ENCODE measurements at regions not wholly inside any gene's neighbourhood (a gene's known extent, or its start where the extent isn't known, plus 50 kb on each side); places are given as distances from the start of the nearest gene placed in this dataset.

DNA sequence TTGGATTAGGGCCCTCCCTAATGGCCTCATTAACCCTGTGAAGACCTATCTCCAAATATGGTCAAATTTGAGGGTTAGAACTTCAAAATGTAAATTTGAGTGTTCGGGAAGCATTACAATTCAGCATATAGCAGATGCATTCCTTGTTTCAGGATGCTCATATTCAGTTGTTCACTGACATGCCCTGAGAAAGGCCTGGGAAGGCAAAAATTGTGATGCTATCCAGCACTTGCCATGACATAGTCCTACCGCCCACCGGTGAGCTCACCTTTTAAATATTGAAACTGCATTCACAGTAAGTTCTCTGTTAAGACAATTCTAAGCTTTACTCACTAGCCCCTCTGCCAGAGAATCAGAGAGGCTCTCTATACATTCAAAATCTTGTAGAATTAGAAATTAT, 300.3 kb upstream of the CCDC54 start:
- Histone ChIP-seq H3K9me3 (ENCODE audit: insufficient read depth, low read length, severe bottlenecking) (no peaks in the 10 kb centered on the region), H3K27ac (ENCODE audit: low read length) (no peak overlapping the region), H3K9ac (ENCODE audit: low read depth, low read length) (no peak overlapping the region), H3K4me1 (ENCODE audit: insufficient read depth, low read length) (no peaks in the 10 kb centered on the region), H3K36me3 (ENCODE audit: insufficient read depth, low read length) (no peaks in the 10 kb centered on the region), H3K4me2 (ENCODE audit: insufficient read depth, low read length) (no peak overlapping the region), H4K20me1 (ENCODE audit: insufficient read depth, low read length) (no peaks in the 10 kb centered on the region), H2AFZ (ENCODE audit: low read depth, low read length) (no peak overlapping the region), H3K27me3 (ENCODE audit: insufficient read depth, low read length, poor library complexity) (no peaks in the 10 kb centered on the region), H3K4me3 (ENCODE audit: low read depth in 1 of 2, low read length in 2 of 2) (no peak overlapping the region), H3K79me2 (ENCODE audit: insufficient read depth, low read length) (no peaks in the 10 kb centered on the region)
- TF ChIP-seq EZH2 (IDR thresholded peaks at IDR 0.05; ENCODE audit: borderline replicate concordance, low read depth, low read length, severe bottlenecking) = no peak
- TF ChIP-seq, protein P1, sequence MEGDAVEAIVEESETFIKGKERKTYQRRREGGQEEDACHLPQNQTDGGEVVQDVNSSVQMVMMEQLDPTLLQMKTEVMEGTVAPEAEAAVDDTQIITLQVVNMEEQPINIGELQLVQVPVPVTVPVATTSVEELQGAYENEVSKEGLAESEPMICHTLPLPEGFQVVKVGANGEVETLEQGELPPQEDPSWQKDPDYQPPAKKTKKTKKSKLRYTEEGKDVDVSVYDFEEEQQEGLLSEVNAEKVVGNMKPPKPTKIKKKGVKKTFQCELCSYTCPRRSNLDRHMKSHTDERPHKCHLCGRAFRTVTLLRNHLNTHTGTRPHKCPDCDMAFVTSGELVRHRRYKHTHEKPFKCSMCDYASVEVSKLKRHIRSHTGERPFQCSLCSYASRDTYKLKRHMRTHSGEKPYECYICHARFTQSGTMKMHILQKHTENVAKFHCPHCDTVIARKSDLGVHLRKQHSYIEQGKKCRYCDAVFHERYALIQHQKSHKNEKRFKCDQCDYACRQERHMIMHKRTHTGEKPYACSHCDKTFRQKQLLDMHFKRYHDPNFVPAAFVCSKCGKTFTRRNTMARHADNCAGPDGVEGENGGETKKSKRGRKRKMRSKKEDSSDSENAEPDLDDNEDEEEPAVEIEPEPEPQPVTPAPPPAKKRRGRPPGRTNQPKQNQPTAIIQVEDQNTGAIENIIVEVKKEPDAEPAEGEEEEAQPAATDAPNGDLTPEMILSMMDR (IDR thresholded peaks at IDR 0.05; ENCODE audit: borderline replicate concordance, extremely low read depth, low read length, poor library complexity, severe bottlenecking) = no peak
- DNase-seq = no peak
- ATAC-seq (ENCODE audit: insufficient read depth, low read depth) = no peak

DNA sequence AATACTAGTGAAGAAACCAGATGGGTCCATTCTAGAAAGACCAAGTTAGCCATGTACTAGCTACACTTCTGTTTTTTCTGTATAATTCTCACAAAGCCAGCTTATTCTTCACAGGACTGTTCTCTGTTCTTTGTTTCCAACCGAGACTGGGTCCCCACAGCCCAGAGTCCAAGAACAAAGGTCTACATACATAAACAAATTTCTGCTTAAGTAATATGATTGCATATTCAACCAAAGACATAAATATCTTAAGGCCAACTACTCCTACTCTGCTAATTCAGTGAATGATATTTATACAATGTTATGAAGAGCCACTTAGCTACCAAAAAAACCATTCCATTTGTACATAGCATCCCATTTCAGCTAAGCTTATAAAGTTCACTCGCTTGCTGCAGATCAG, 299.8 kb upstream of the CCDC54 start:
- no peak for DNase-seq
- no peak for ATAC-seq (ENCODE audit: insufficient read depth, low read depth)
- H3K27ac ChIP-seq (ENCODE audit: low read length) = no peak overlapping the region
- H3K4me2 ChIP-seq (ENCODE audit: insufficient read depth, low read length) = no peak overlapping the region
- H3K9ac ChIP-seq (ENCODE audit: low read depth, low read length) = no peak overlapping the region
- peak overlapping the region; percentile 49; the same call in 1 of the 2 replicates for H2AFZ ChIP-seq (ENCODE audit: low read depth, low read length)
- TF ChIP-seq EZH2 (IDR thresholded peaks at IDR 0.05; ENCODE audit: borderline replicate concordance, low read depth, low read length, severe bottlenecking) = no peak
- TF ChIP-seq, protein P1 (IDR thresholded peaks at IDR 0.05; ENCODE audit: borderline replicate concordance, extremely low read depth, low read length, poor library complexity, severe bottlenecking) = no peak
- no peaks in the 10 kb centered on the region for H3K27me3 ChIP-seq (ENCODE audit: insufficient read depth, low read length, poor library complexity)
- H3K9me3 ChIP-seq (ENCODE audit: insufficient read depth, low read length, severe bottlenecking) = no peaks in the 10 kb centered on the region
- H3K36me3 ChIP-seq (ENCODE audit: insufficient read depth, low read length) = no peaks in the 10 kb centered on the region
- H3K4me1 ChIP-seq (ENCODE audit: insufficient read depth, low read length) = no peaks in the 10 kb centered on the region
- H3K79me2 ChIP-seq (ENCODE audit: insufficient read depth, low read length) = no peaks in the 10 kb centered on the region
- no peaks in the 10 kb centered on the region for H4K20me1 ChIP-seq (ENCODE audit: insufficient read depth, low read length)
- no peak overlapping the region for H3K4me3 ChIP-seq (ENCODE audit: low read depth in 1 of 2, low read length in 2 of 2)

DNA sequence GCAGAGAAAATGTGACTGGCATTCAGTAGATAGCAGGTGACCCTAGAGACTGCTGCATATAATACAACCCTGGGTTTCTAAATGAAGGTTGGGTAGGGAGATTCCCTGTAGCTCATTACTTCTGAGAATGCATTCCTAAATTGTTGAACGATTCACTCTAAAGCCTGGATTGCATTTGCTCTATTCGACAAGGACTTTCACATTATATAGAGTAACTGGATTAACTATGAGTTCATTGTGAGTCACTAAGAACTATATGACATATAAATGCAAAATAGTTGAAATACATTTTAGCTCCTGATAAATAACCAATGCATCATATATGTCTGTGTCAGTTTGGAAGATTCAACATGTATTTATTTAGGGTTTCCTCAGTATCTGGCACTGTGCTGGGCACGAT, 294.7 kb upstream of the CCDC54 start:
- H3K4me2 ChIP-seq (ENCODE audit: insufficient read depth, low read length) = no peak overlapping the region
- H3K79me2 ChIP-seq (ENCODE audit: insufficient read depth, low read length) = no peaks in the 10 kb centered on the region
- no peak for TF ChIP-seq EZH2 (IDR thresholded peaks at IDR 0.05; ENCODE audit: borderline replicate concordance, low read depth, low read length, severe bottlenecking)
- TF ChIP-seq, protein P1 (IDR thresholded peaks at IDR 0.05; ENCODE audit: borderline replicate concordance, extremely low read depth, low read length, poor library complexity, severe bottlenecking) = no peak
- no peak overlapping the region for H3K4me3 ChIP-seq (ENCODE audit: low read depth in 1 of 2, low read length in 2 of 2)
- no peak overlapping the region for H3K9ac ChIP-seq (ENCODE audit: low read depth, low read length)
- no peaks in the 10 kb centered on the region for H4K20me1 ChIP-seq (ENCODE audit: insufficient read depth, low read length)
- H3K27me3 ChIP-seq (ENCODE audit: insufficient read depth, low read length, poor library complexity) = no peaks in the 10 kb centered on the region
- H3K9me3 ChIP-seq (ENCODE audit: insufficient read depth, low read length, severe bottlenecking) = no peaks in the 10 kb centered on the region
- DNase-seq (no peak), ATAC-seq (ENCODE audit: insufficient read depth, low read depth) (no peak)
- H3K4me1 ChIP-seq (ENCODE audit: insufficient read depth, low read length) = no peaks in the 10 kb centered on the region
- H3K27ac ChIP-seq (ENCODE audit: low read length) = no peak overlapping the region
- no peaks in the 10 kb centered on the region for H3K36me3 ChIP-seq (ENCODE audit: insufficient read depth, low read length)
- H2AFZ ChIP-seq (ENCODE audit: low read depth, low read length) = no peak overlapping the region

GRCh38 chr3:107085261-107085660, 292.0 kb upstream of the CCDC54 start:
- Histone ChIP-seq H4K20me1 (ENCODE audit: insufficient read depth, low read length) (no peaks in the 10 kb centered on the region), H3K9me3 (ENCODE audit: insufficient read depth, low read length, severe bottlenecking) (no peaks in the 10 kb centered on the region), H3K36me3 (ENCODE audit: insufficient read depth, low read length) (no peaks in the 10 kb centered on the region), H3K4me2 (ENCODE audit: insufficient read depth, low read length) (no peak overlapping the region), H2AFZ (ENCODE audit: low read depth, low read length) (no peak overlapping the region), H3K79me2 (ENCODE audit: insufficient read depth, low read length) (no peaks in the 10 kb centered on the region), H3K27ac (ENCODE audit: low read length) (no peak overlapping the region), H3K4me1 (ENCODE audit: insufficient read depth, low read length) (no peaks in the 10 kb centered on the region), H3K27me3 (ENCODE audit: insufficient read depth, low read length, poor library complexity) (no peaks in the 10 kb centered on the region), H3K4me3 (ENCODE audit: low read depth in 1 of 2, low read length in 2 of 2) (no peak overlapping the region), H3K9ac (ENCODE audit: low read depth, low read length) (no peak overlapping the region)
- DNase-seq (no peak), ATAC-seq (ENCODE audit: insufficient read depth, low read depth) (no peak)
- TF ChIP-seq, protein P1 (IDR thresholded peaks at IDR 0.05; ENCODE audit: borderline replicate concordance, extremely low read depth, low read length, poor library complexity, severe bottlenecking) = no peak
- no peak for TF ChIP-seq EZH2 (IDR thresholded peaks at IDR 0.05; ENCODE audit: borderline replicate concordance, low read depth, low read length, severe bottlenecking)
